ENCODE measurements at regions not wholly inside any gene's neighbourhood (a gene's known extent, or its start where the extent isn't known, plus 50 kb on each side); places are given as distances from the start of the nearest gene placed in this dataset.

DNA sequence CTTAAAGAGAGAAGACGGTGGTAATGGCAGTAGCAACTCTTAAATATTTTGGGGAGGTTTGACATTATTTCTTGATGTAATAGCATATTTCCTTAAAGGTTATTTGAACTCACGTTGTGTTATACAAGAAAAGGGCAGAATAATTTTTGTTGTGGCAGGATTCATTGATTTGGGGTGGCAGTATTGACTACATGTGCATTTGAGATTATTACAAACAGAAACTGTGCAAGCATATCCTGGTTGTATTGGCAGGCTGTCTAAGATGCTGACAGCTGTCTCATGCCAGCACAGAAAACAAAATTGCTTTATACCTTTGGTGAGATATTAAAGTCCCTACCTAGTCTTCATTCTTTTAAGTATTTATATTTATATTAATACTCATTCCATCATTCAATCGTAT is 300.7 kb upstream of the MAGEC2 start:
- H3K4me1 ChIP-seq (ENCODE audit: control insufficient read depth, insufficient read depth, low read length), result no peaks in the 10 kb centered on the region
- POLR2A ChIA-PET, result no interaction called here
- TF ChIP-seq ZNF350 (tag by site-specific recombination; IDR thresholded peaks at IDR 0.05) (no peak), ZNF48 (tag by site-specific recombination; IDR thresholded peaks at IDR 0.05) (no peak), ZNF362 (tag by site-specific recombination; IDR thresholded peaks at IDR 0.05) (no peak), ZNF391 (tag by site-specific recombination; IDR thresholded peaks at IDR 0.05; ENCODE audit: borderline replicate concordance, low read depth) (no peak), ZNF416 (tag by site-specific recombination; IDR thresholded peaks at IDR 0.05) (no peak), ZNF843 (tag by site-specific recombination; IDR thresholded peaks at IDR 0.05) (no peak), ZNF19 (tag by site-specific recombination; IDR thresholded peaks at IDR 0.05; ENCODE audit: low read depth) (no peak), YY1 (tag by site-specific recombination; IDR thresholded peaks at IDR 0.05) (no peak), ZNF169 (tag by site-specific recombination; IDR thresholded peaks at IDR 0.05) (no peak), IKZF3 (tag by site-specific recombination; IDR thresholded peaks at IDR 0.05) (no peak), ZNF248 (tag by site-specific recombination; IDR thresholded peaks at IDR 0.05) (no peak)
- TF ChIP-seq, protein P1, sequence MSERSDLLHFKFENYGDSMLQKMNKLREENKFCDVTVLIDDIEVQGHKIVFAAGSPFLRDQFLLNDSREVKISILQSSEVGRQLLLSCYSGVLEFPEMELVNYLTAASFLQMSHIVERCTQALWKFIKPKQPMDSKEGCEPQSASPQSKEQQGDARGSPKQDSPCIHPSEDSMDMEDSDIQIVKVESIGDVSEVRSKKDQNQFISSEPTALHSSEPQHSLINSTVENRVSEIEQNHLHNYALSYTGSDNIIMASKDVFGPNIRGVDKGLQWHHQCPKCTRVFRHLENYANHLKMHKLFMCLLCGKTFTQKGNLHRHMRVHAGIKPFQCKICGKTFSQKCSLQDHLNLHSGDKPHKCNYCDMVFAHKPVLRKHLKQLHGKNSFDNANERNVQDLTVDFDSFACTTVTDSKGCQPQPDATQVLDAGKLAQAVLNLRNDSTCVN (tag by site-specific recombination; optimal IDR thresholded peaks at IDR 0.05), result no peak
- TF ChIP-seq, protein P2, sequence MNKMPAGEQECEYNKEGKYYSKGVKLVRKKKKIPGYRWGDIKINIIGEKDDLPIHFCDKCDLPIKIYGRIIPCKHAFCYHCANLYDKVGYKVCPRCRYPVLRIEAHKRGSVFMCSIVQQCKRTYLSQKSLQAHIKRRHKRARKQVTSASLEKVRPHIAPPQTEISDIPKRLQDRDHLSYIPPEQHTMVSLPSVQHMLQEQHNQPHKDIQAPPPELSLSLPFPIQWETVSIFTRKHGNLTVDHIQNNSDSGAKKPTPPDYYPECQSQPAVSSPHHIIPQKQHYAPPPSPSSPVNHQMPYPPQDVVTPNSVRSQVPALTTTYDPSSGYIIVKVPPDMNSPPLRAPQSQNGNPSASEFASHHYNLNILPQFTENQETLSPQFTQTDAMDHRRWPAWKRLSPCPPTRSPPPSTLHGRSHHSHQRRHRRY (tag by site-specific recombination; IDR thresholded peaks at IDR 0.05), result no peak
- no peaks in the 10 kb centered on the region for H3K9me3 ChIP-seq (ENCODE audit: control insufficient read depth, insufficient read depth, low read depth, low read length)
- CTCF ChIA-PET, result no interaction called here
- no peak overlapping the region for H3K27ac ChIP-seq (ENCODE audit: extremely low read depth, low read depth, low read length)
- H3K4me3 ChIP-seq (ENCODE audit: low read depth, low read length), result no peak overlapping the region
- no peaks in the 10 kb centered on the region for H3K36me3 ChIP-seq (ENCODE audit: control insufficient read depth in 2 of 2, insufficient read depth in 1 of 2, low read length in 2 of 2)

DNA sequence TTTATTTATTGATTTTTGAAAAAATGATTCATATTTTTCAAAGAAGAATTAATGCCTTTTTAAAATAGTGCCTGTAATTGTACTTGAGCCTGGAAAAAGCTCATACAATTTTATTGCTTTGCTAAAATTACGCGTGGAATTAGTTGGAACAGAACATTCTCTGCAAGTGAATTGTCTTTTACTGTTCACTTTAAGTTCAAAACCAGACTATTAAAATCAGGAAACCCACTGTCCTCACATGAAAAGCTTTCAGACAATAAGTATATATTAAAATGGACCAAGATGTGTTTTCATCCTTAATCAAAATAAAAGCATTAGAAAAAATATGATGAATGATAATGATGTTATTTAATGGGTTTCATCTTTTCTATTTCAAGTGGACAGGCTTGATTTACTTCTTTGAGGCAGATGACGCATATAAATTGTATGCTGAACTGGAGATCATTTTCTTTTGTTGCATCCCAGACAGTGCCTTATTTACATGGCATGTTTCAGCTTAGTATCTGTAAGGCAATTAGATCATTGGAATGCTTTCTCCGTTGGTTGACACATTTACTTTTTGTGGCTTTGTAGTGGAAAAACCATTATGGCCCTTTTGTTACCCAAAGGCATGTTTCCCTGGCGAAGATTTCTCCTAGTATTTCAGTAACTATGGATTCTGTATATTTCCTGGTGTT is 299.0 kb upstream of the MAGEC2 start:
- TF ChIP-seq HOXD13 (CRISPR knock-in tag; IDR thresholded peaks at IDR 0.05; ENCODE audit: borderline replicate concordance) (no peak), ZNF660 (tag by site-specific recombination; IDR thresholded peaks at IDR 0.05) (no peak), SALL2 (tag by site-specific recombination; IDR thresholded peaks at IDR 0.05; ENCODE audit: borderline replicate concordance) (no peak), ZNF514 (tag by site-specific recombination; IDR thresholded peaks at IDR 0.05) (no peak), ZBTB8A (tag by site-specific recombination; IDR thresholded peaks at IDR 0.05) (no peak), ZNF157 (tag by site-specific recombination; IDR thresholded peaks at IDR 0.05) (no peak)
- TF ChIP-seq, protein P3, sequence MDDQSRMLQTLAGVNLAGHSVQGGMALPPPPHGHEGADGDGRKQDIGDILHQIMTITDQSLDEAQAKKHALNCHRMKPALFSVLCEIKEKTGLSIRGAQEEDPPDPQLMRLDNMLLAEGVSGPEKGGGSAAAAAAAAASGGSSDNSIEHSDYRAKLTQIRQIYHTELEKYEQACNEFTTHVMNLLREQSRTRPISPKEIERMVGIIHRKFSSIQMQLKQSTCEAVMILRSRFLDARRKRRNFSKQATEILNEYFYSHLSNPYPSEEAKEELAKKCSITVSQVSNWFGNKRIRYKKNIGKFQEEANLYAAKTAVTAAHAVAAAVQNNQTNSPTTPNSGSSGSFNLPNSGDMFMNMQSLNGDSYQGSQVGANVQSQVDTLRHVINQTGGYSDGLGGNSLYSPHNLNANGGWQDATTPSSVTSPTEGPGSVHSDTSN (CRISPR knock-in tag; IDR thresholded peaks at IDR 0.05), result no peak
- TF ChIP-seq, protein P4, sequence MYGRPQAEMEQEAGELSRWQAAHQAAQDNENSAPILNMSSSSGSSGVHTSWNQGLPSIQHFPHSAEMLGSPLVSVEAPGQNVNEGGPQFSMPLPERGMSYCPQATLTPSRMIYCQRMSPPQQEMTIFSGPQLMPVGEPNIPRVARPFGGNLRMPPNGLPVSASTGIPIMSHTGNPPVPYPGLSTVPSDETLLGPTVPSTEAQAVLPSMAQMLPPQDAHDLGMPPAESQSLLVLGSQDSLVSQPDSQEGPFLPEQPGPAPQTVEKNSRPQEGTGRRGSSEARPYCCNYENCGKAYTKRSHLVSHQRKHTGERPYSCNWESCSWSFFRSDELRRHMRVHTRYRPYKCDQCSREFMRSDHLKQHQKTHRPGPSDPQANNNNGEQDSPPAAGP (tag by site-specific recombination; IDR thresholded peaks at IDR 0.05), result no peak
- Histone ChIP-seq H3K4me1 (ENCODE audit: control insufficient read depth, insufficient read depth, low read length) (no peaks in the 10 kb centered on the region), H3K36me3 (ENCODE audit: control insufficient read depth in 2 of 2, insufficient read depth in 1 of 2, low read length in 2 of 2) (no peaks in the 10 kb centered on the region), H3K27ac (ENCODE audit: extremely low read depth, low read depth, low read length) (no peak overlapping the region), H3K4me3 (ENCODE audit: low read depth, low read length) (no peak overlapping the region), H3K9me3 (ENCODE audit: control insufficient read depth, insufficient read depth, low read depth, low read length) (no peaks in the 10 kb centered on the region)
- CTCF ChIA-PET, result no interaction called here
- POLR2A ChIA-PET, result interaction anchor here (0.6 kb wide), 1 partner anchor 227 kb away, joined by 7 read pairs; no protein-coding TSS in a partner anchor
